Immature natural killer cell (primary cell): ENCODE measurements at regions not wholly inside any gene's neighbourhood (a gene's known extent, or its start where the extent isn't known, plus 50 kb on each side); places are given as distances from the start of the nearest gene placed in this dataset.
"Not testable (repeated sequence)": the region's sequence is repeated elsewhere in the genome, so short reads cannot be mapped to it uniquely, and the experiment has no call there.

ENCODE experiments used
- DNase-seq, 3 donors: peaks; one replicate each; pipeline ENCODE4 v3.0.0; 2022; ENCODE audit warnings: mixed read lengths in 1 of 3
- H3K27ac Mint-ChIP-seq, 6 donors: one replicate each; pipeline ENCODE4 v1.8.0; 2020; ENCODE audit warnings: mixed read lengths in 6 of 6, mild to moderate bottlenecking in 5 of 6, inconsistent platforms in 4 of 6, moderate library complexity in 3 of 6
- H3K27me3 Mint-ChIP-seq, 3 donors: one replicate each; pipeline ENCODE4 v1.8.0; 2020 to 2021; ENCODE audit warnings: low read depth in 3 of 3, mild to moderate bottlenecking in 3 of 3, mixed read lengths in 3 of 3, moderate library complexity in 3 of 3, inconsistent platforms in 1 of 3
- H3K36me3 Mint-ChIP-seq, 3 donors: one replicate each; pipeline ENCODE4 v1.8.0; 2020; ENCODE audit warnings: mixed read lengths in 3 of 3, inconsistent platforms in 2 of 3, mild to moderate bottlenecking in 2 of 3
- H3K4me1 Mint-ChIP-seq, 2 donors: one replicate each; pipeline ENCODE4 v1.8.0; 2020; ENCODE audit warnings: inconsistent platforms in 2 of 2, mild to moderate bottlenecking in 2 of 2, mixed read lengths in 2 of 2, moderate library complexity in 1 of 2
- H3K4me3 Mint-ChIP-seq, 5 donors: one replicate each; pipeline ENCODE4 v1.8.0; 2020; ENCODE audit warnings: mild to moderate bottlenecking in 5 of 5, mixed read lengths in 5 of 5, inconsistent platforms in 3 of 5, moderate library complexity in 3 of 5
- H3K9me3 Mint-ChIP-seq, 6 donors: one replicate each; pipeline ENCODE4 v1.8.0; 2020; ENCODE audit warnings: mild to moderate bottlenecking in 6 of 6, mixed read lengths in 6 of 6, inconsistent platforms in 4 of 6, moderate library complexity in 3 of 6

DNA sequence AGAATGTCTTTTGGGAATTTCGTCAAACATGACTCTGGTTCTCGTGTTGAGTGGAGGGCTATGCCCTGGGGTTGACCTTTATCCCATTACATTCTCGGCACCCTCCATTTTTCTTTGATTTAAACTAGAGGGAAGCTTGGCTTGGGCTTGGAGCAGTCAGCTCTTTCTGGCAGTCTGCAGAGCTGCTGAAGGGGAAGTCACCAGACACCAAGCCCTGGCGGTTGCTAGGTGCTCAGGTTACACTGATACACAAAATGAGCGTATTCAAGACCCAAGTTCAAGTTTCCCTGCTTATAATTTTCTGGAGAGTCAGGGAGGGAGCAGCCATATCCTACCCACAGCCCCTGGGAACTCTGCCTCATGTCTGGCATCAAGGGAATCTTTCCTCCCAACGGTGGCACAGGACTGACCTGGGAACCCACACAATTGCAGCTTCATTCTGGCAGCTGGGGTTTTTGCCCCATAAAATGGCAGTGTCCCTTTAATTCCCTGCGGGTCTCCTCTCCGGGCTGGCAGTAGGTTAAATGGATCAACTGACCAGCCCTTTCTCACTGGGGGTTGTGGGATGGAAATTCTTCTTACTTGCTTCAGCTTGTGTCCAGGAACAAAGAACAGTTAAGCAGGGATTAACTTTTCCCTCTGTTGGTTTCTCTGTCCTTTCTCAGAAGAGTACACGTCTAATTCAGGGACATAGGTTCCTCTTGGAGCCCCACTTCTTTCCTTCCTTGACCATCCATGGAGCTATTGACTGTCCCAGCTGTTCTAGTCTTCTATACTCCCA is 110.0 kb upstream of the DLG1 start:
- Mint-ChIP-seq H3K9me3 (peaks cover 0 to 6% (median 0%) of the 10 kb centered on the region in 6 donors), H3K36me3 (no peaks in the 10 kb centered on the region)

DNA sequence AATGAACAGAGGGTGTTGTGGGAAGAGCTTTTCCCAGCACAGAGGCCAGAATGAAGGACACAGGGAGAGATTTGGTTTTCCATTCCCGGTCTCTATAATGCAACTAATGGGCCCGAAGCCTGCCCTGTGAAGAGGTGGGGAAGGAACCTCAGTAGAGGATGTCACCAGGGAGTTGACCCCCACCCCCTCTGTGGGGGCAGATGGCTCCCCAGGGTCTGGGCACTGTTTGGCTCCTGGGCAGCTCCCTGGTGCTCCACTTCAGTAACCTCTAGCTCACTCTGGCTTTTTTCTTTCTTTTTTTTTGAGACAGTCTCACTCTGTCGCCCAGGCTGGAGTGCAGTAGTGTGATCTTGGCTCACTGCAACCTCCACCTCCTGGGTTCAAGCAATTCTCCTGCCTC is 109.1 kb upstream of the DLG1 start:
- no peak for DNase-seq
- Mint-ChIP-seq H3K27me3 (peaks cover 5 to 14% (median 6%) of the 10 kb centered on the region in 3 donors), H3K4me3 (no peak overlapping the region), H3K9me3 (peaks cover 0 to 1% (median 0%) of the 10 kb centered on the region in 6 donors), H3K27ac (no peak overlapping the region), H3K36me3 (no peaks in the 10 kb centered on the region), H3K4me1 (no peaks in the 10 kb centered on the region)

More for the DNA sequence above, 110.0 kb upstream of the DLG1 start:
- no peak for DNase-seq
- Mint-ChIP-seq H3K27ac (no peak overlapping the region), H3K4me1 (no peaks in the 10 kb centered on the region), H3K4me3 (no peak overlapping the region), H3K27me3 (peaks cover 3 to 18% (median 6%) of the 10 kb centered on the region in 3 donors)

DNA sequence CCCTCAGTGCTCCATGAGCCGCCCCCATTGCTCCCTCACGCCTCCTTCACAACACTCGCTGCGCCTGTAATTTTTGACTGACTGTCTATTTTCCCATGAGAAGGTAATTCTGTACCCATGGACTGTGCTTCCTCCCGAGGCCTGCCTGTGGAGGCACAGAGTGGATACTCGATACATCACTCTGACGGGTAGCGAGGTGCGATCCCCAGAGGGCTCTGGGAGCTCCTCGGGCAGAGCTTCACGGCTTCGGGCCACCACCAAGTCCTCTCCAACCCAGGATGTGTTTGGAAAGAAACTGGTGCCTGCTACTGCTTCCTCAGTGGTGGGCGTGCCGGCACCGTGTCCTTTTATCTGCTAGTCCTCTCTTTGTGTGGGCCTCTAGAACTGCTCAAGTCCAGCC is 108.6 kb upstream of the DLG1 start:
- DNase-seq: no peak
- peaks cover 0 to 1% (median 0%) of the 10 kb centered on the region in 6 donors for H3K9me3 Mint-ChIP-seq
- no peak overlapping the region for H3K27ac Mint-ChIP-seq
- no peak overlapping the region for H3K4me3 Mint-ChIP-seq
- H3K4me1 Mint-ChIP-seq: no peaks in the 10 kb centered on the region
- H3K36me3 Mint-ChIP-seq: no peaks in the 10 kb centered on the region
- peaks cover 5 to 11% (median 6%) of the 10 kb centered on the region in 3 donors for H3K27me3 Mint-ChIP-seq

DNA sequence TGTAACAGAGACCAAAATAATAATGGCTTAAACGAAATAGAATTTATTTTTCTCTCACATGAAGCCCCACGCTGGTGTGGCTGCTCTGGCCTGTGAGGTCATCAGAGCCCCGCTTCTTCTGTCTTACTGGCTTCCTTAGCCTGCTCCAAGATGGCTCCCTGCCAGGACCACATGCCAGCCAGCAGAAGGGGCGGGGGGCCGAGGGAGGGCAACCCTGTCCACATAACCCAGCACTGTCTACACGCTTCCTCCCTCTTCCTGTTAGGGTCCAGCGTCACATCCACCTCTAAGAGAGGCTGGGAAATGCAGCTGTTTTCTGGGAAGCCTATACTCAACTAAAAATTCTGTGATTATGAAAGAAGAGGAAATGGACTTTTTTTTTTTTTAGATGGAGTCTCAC is 107.9 kb upstream of the DLG1 start:
- Mint-ChIP-seq H3K4me1 (no peaks in the 10 kb centered on the region), H3K27me3 (peaks cover 5 to 9% (median 6%) of the 10 kb centered on the region in 3 donors), H3K4me3 (no peak overlapping the region), H3K9me3 (peaks cover 0 to 1% (median 0%) of the 10 kb centered on the region in 6 donors), H3K27ac (no peak overlapping the region), H3K36me3 (no peaks in the 10 kb centered on the region)
- DNase-seq: no peak

GRCh38 chr3:197404754-197405153 is 106.3 kb upstream of the DLG1 start:
- Mint-ChIP-seq H3K36me3 (no peaks in the 10 kb centered on the region), H3K27me3 (peaks cover 4 to 7% (median 5%) of the 10 kb centered on the region in 3 donors), H3K4me1 (no peaks in the 10 kb centered on the region), H3K4me3 (no peak overlapping the region), H3K9me3 (peaks cover 0 to 1% (median 0%) of the 10 kb centered on the region in 6 donors), H3K27ac (no peak overlapping the region)
- DNase-seq: no peak

DNA sequence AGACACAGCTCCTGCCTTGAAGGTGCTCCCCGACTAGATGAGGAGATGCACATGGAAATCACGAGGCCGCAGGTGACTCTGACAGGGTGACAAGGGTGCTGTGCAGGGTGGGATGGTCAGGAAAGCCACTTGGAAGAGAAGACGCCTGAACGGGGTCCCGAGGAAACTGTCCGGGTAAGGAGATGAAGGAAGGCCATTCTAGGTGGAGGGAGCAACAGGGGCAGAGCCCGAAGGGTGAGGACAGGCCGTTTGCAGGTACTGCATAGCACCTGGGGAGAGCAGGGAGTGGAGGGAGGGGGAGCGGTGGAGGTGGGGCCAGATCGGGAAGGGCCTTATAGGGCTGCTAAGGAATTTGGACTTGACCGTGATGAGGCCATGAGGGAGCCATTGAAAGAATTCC is 105.6 kb upstream of the DLG1 start:
- Mint-ChIP-seq H3K9me3 (peaks cover 0 to 1% (median 0%) of the 10 kb centered on the region in 6 donors), H3K36me3 (no peaks in the 10 kb centered on the region), H3K27me3 (peaks cover 4 to 6% (median 5%) of the 10 kb centered on the region in 3 donors), H3K4me3 (no peak overlapping the region), H3K27ac (no peak overlapping the region), H3K4me1 (no peaks in the 10 kb centered on the region)
- no peak for DNase-seq

GRCh38 chr3:197402401-197402800 is 104.0 kb upstream of the DLG1 start:
- H3K4me1 Mint-ChIP-seq, H3K27ac Mint-ChIP-seq: not testable (repeated sequence)

DNA sequence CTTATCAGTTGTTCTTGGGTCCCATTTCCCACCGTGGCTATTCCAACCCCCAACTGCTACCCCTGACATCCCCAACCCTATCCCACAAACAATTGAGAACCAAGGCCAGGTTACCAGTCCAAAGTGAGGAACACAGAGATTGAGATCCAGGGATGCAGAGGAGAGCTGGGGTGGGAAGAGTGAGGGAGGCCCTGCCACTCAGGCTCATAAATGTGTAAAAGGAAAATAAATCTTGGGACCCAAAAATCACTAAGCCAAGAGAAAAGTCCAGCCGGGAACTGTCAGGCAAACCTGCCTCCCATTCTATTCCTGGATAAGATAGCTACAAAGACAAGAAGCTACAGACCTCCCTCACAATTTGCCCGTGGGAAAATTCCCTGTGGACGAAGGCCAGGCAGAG is 101.1 kb upstream of the DLG1 start:
- Mint-ChIP-seq H3K27ac (no peak overlapping the region), H3K36me3 (no peaks in the 10 kb centered on the region), H3K4me3 (no peak overlapping the region), H3K27me3 (peaks cover 0 to 10% (median 6%) of the 10 kb centered on the region in 3 donors), H3K4me1 (no peaks in the 10 kb centered on the region), H3K9me3 (no peaks in the 10 kb centered on the region)
- no peak for DNase-seq

More at GRCh38 chr3:197402401-197402800, 104.0 kb upstream of the DLG1 start:
- not testable (repeated sequence) for DNase-seq, H3K9me3 Mint-ChIP-seq, H3K27me3 Mint-ChIP-seq, H3K36me3 Mint-ChIP-seq, H3K4me3 Mint-ChIP-seq

GRCh38 chr3:197398286-197398878 is 100.0 kb upstream of the DLG1 start:
- peaks cover 0 to 10% (median 6%) of the 10 kb centered on the region in 3 donors for H3K27me3 Mint-ChIP-seq
- no peak overlapping the region for H3K4me3 Mint-ChIP-seq
- no peak for DNase-seq
- H3K36me3 Mint-ChIP-seq: no peaks in the 10 kb centered on the region
- H3K27ac Mint-ChIP-seq: no peak overlapping the region
- H3K9me3 Mint-ChIP-seq: no peaks in the 10 kb centered on the region
- H3K4me1 Mint-ChIP-seq: no peaks in the 10 kb centered on the region

DNA sequence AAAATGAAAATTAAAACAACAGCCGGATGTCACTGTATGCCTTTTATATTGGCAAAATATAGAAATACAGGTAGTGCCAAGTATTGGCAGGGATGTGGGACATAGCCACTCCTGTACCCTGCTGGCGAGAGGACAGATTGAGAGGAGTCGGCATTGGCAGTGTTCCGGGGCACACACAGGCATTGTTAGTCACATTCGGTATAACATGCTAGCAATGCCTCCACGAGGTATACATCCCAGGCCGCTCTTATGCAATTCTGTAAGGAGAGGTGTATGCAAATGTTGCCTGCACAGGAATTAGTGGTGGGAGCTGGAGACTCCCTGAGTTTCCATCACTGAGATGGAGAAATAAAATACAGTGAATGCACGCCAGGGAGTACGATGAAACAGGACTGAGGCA is 99.4 kb upstream of the DLG1 start:
- Mint-ChIP-seq H3K36me3 (no peaks in the 10 kb centered on the region), H3K4me1 (no peaks in the 10 kb centered on the region), H3K27me3 (peaks cover 0 to 10% (median 6%) of the 10 kb centered on the region in 3 donors), H3K4me3 (no peak overlapping the region), H3K9me3 (no peaks in the 10 kb centered on the region), H3K27ac (no peak overlapping the region)
- DNase-seq: no peak

DNA sequence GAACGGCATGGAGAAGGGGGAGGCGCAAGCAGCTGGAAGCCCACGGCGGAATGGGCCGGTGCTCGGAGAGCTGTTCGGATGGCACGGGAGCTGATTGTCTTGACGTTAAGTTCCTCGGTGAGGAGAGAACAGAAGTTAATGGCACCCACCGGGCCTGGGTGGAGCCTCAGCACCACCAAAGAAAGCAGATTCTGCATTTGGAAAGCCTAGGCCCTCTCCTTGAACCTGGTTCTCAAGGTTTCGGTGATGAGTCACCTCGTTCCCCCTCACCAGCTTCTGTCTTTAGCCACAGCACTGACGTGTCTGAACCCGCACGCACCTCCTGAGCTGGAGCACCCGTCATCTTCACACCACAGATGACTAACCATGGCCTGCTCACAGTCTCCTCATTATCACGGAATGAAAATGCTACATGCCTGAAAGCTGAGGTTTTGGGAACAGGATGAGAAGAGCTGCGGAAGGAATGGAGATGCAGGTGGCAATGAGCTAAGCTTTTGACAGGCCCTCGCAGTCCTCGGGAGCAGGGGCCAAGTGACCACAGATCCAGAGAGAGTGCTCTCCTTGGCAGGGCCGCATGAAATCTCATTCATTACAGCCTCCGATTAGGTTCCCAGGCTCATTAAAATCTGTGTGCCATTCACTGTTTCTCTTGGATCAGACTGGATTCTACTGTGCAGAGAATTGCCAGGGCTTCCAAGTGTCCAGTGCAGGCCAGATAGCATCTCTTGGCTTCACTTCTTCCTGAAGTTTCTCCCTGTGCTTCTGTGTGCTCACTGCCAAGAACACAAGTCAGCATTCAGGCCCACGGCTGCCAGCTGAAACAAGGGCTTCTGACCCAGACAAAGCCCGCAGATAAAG is 96.3 kb upstream of the DLG1 start:
- H3K9me3 Mint-ChIP-seq: no peaks in the 10 kb centered on the region
- H3K36me3 Mint-ChIP-seq: no peaks in the 10 kb centered on the region
- H3K27ac Mint-ChIP-seq: peak overlapping the region in 1 of 6 donors; percentile 30
- H3K4me1 Mint-ChIP-seq: no peaks in the 10 kb centered on the region
- no peak overlapping the region for H3K4me3 Mint-ChIP-seq
- peak in 1 of 3 donors; percentile 43 for DNase-seq
- peaks cover 0 to 7% (median 6%) of the 10 kb centered on the region in 3 donors for H3K27me3 Mint-ChIP-seq

GRCh38 chr3:197394126-197394463 is 95.7 kb upstream of the DLG1 start:
- not testable (repeated sequence) for H3K36me3 Mint-ChIP-seq, H3K4me3 Mint-ChIP-seq, H3K9me3 Mint-ChIP-seq, H3K4me1 Mint-ChIP-seq, H3K27me3 Mint-ChIP-seq, DNase-seq
- H3K27ac Mint-ChIP-seq: peak overlapping the region in 1 of 6 donors; percentile 13

GRCh38 chr3:197393711-197394110 is 95.3 kb upstream of the DLG1 start:
- DNase-seq: no peak
- H3K4me3 Mint-ChIP-seq: no peak overlapping the region
- H3K36me3 Mint-ChIP-seq: no peaks in the 10 kb centered on the region
- H3K9me3 Mint-ChIP-seq: no peaks in the 10 kb centered on the region
- no peak overlapping the region for H3K27ac Mint-ChIP-seq
- no peaks in the 10 kb centered on the region for H3K4me1 Mint-ChIP-seq
- peaks cover 0 to 7% (median 6%) of the 10 kb centered on the region in 3 donors for H3K27me3 Mint-ChIP-seq

GRCh38 chr3:197392961-197393360 is 94.5 kb upstream of the DLG1 start:
- Mint-ChIP-seq H3K9me3 (no peaks in the 10 kb centered on the region), H3K27ac (no peak overlapping the region), H3K27me3 (peaks cover 0 to 6% (median 5%) of the 10 kb centered on the region in 3 donors), H3K36me3 (no peaks in the 10 kb centered on the region), H3K4me1 (no peaks in the 10 kb centered on the region), H3K4me3 (no peak overlapping the region)
- DNase-seq: no peak
